Body of pancreas (tissue), 4 donors: ENCODE measurements at regions not wholly inside any gene's neighbourhood (a gene's known extent, or its start where the extent isn't known, plus 50 kb on each side); places are given as distances from the start of the nearest gene placed in this dataset.

Experiments
- CTCF ChIP-seq, 7 experiments: fragments of 450-650 bp in 4 of 7; fragments of 200-600 bp in 3 of 7; sonication (generic) in 3 of 7; IDR thresholded peaks; one replicate each; pipeline ENCODE4 v1.5.1; 2016 to 2019; ENCODE audit warnings: antibody characterized with exemption in 7 of 7
- POLR2A ChIP-seq, 3 donors: fragments of 450-650 bp; IDR thresholded peaks; one replicate each; pipeline ENCODE4 v1.6.1; 2016; ENCODE audit warnings: antibody characterized with exemption in 3 of 3, mild to moderate bottlenecking in 2 of 3

- TF ChIP-seq POLR2A (IDR thresholded peaks at IDR 0.05) (no peak), CTCF (IDR thresholded peaks at IDR 0.05) (no peak)
Observed at GRCh38 chr3:36244728-36245127, 135.6 kb upstream of the STAC start.
